GM18870 (cell line): ENCODE measurements at regions not wholly inside any gene's neighbourhood (a gene's known extent, or its start where the extent isn't known, plus 50 kb on each side); places are given as distances from the start of the nearest gene placed in this dataset.
"Not testable (repeated sequence)": the region's sequence is repeated elsewhere in the genome, so short reads cannot be mapped to it uniquely, and the experiment has no call there.

Experiments used
- ATAC-seq: cut with Tn5 transposase; IDR thresholded peaks from one replicate; pipeline ENCODE4 v1.9.1; 2021; ENCODE audit warnings: moderate library complexity; ENCODE audit not compliant: unreplicated experiment

GRCh38 chr21:17348357-17348756 is 164.5 kb upstream of the CXADR start:
- ATAC-seq = no peak

- ATAC-seq = no peak
Measured at GRCh38 chr21:17348849-17349248, 164.0 kb upstream of the CXADR start.

GRCh38 chr21:17351766-17352165 is 161.1 kb upstream of the CXADR start:
- no peak for ATAC-seq

- no peak for ATAC-seq
Measured at GRCh38 chr21:17352996-17353655, 159.7 kb upstream of the CXADR start.

GRCh38 chr21:17359781-17360180 is 153.1 kb upstream of the CXADR start:
- ATAC-seq = no peak

GRCh38 chr21:17368748-17369363 is 144.0 kb upstream of the CXADR start:
- ATAC-seq = no peak

GRCh38 chr21:17370263-17370662 is 142.6 kb upstream of the CXADR start:
- no peak for ATAC-seq

- no peak for ATAC-seq
Measured at GRCh38 chr21:17370916-17371315, 141.9 kb upstream of the CXADR start.

- no peak for ATAC-seq
Measured at GRCh38 chr21:17371450-17371849, 141.4 kb upstream of the CXADR start.

GRCh38 chr21:17372200-17372599 is 140.6 kb upstream of the CXADR start:
- no peak for ATAC-seq

- no peak for ATAC-seq
Measured at GRCh38 chr21:17386498-17386897, 126.3 kb upstream of the CXADR start.

- ATAC-seq = no peak
Measured at GRCh38 chr21:17387030-17387617, 125.7 kb upstream of the CXADR start.

GRCh38 chr21:17388226-17388625 is 124.6 kb upstream of the CXADR start:
- no peak for ATAC-seq

GRCh38 chr21:17389311-17389710 is 123.5 kb upstream of the CXADR start:
- ATAC-seq = no peak

GRCh38 chr21:17390569-17390968 is 122.3 kb upstream of the CXADR start:
- ATAC-seq = no peak

- no peak for ATAC-seq
Measured at GRCh38 chr21:17391811-17392340, 121.0 kb upstream of the CXADR start.

- no peak for ATAC-seq
Measured at GRCh38 chr21:17393413-17393812, 119.4 kb upstream of the CXADR start.

GRCh38 chr21:17396948-17397347 is 115.9 kb upstream of the CXADR start:
- ATAC-seq = no peak

- no peak for ATAC-seq
Measured at GRCh38 chr21:17397703-17398102, 115.1 kb upstream of the CXADR start.

- ATAC-seq = not testable (repeated sequence)
Measured at GRCh38 chr21:17398954-17399353, 113.9 kb upstream of the CXADR start.

- no peak for ATAC-seq
Measured at GRCh38 chr21:17402937-17403336, 109.9 kb upstream of the CXADR start.

- ATAC-seq = no peak
Measured at GRCh38 chr21:17406202-17406601, 106.6 kb upstream of the CXADR start.
